Left lung (tissue), 4 donors: ENCODE measurements at regions not wholly inside any gene's neighbourhood (a gene's known extent, or its start where the extent isn't known, plus 50 kb on each side); places are given as distances from the start of the nearest gene placed in this dataset.

ENCODE experiments used
- ATAC-seq: fragments of 200-7000 bp; cut with Tn5 transposase; one replicate; pipeline ENCODE4 v1.9.1; 2020; ENCODE audit warnings: moderate library complexity
- DNase-seq, 4 donors: peaks; one replicate each; pipeline ENCODE4 v3.0.0-alpha.2; 2013 to 2020
- H3K27ac ChIP-seq, 2 donors: fragments of 200-600 bp; sonication (generic) in 1 of 2; one replicate each; pipeline versions ENCODE4 v1.5.0 to v1.8.0; 2020 to 2021
- H3K27me3 ChIP-seq, 2 donors: fragments of 200-600 bp; sonication (generic) in 1 of 2; one replicate each; pipeline versions ENCODE4 v1.5.0 to v1.8.0; 2020 to 2021
- H3K36me3 ChIP-seq, 2 donors: fragments of 200-600 bp; sonication (generic) in 1 of 2; one replicate each; pipeline versions ENCODE4 v1.5.0 to v1.8.0; 2020 to 2021
- H3K4me1 ChIP-seq, 2 donors: fragments of 200-600 bp; one replicate each; pipeline ENCODE4 v1.8.0; 2021
- H3K4me3 ChIP-seq, 2 donors: fragments of 200-600 bp; sonication (generic) in 1 of 2; one replicate each; pipeline versions ENCODE4 v1.5.0 to v1.8.0; 2020 to 2021; ENCODE audit warnings: mild to moderate bottlenecking in 1 of 2
- H3K9me3 ChIP-seq, 2 donors: fragments of 200-600 bp; sonication (generic) in 1 of 2; one replicate each; pipeline versions ENCODE4 v1.5.0 to v1.8.0; 2020 to 2021
- intact Hi-C, 2 donors: fragments of 100-400 bp; cut with DNase I; formaldehyde crosslinking; loops; one replicate each; pipeline versions ENCODE4 v1.11.2 to v1.14.2; 2022
- TF ChIP-seq, protein P1 (sequence below), 2 donors: fragments of 200-600 bp; sonication (generic) in 1 of 2; IDR thresholded peaks; one replicate each; pipeline versions ENCODE4 v1.5.0 to v1.8.0; 2021; ENCODE audit warnings: antibody characterized with exemption in 2 of 2
- donor health status: DM: no; HTN: yes; CAD: no.
- donor health status: DM: no; HTN: no; CAD: no.

DNA sequence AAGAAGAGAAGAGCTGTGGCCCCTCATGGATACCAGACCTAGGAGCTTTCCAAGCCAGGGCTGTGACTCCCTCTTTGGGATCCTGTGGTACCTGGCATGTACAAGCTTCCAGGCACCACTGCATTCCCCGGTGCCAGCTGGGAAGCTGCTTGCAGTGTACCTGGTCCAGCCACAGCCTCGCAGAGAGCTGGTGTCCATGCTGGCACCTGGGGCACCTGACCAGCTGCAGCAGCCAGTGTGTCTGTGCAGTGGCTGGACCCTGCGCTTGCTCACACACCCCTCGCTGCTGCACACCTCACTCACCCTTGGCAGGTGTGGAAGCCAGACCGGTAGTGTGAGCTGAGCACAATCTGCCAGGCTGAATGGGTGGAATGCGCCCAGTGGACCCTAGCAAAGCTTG is 190.9 kb upstream of the MAN1A1 start:
- intact Hi-C loops = no loop called here
- no peak for ATAC-seq
- Histone ChIP-seq H3K9me3 (no peaks in the 10 kb centered on the region), H3K27me3 (no peaks in the 10 kb centered on the region), H3K27ac (no peak overlapping the region), H3K4me3 (no peak overlapping the region), H3K36me3 (no peaks in the 10 kb centered on the region), H3K4me1 (no peaks in the 10 kb centered on the region)
- DNase-seq = peak in 1 of 4 donors; percentile 69
- TF ChIP-seq, protein P1, sequence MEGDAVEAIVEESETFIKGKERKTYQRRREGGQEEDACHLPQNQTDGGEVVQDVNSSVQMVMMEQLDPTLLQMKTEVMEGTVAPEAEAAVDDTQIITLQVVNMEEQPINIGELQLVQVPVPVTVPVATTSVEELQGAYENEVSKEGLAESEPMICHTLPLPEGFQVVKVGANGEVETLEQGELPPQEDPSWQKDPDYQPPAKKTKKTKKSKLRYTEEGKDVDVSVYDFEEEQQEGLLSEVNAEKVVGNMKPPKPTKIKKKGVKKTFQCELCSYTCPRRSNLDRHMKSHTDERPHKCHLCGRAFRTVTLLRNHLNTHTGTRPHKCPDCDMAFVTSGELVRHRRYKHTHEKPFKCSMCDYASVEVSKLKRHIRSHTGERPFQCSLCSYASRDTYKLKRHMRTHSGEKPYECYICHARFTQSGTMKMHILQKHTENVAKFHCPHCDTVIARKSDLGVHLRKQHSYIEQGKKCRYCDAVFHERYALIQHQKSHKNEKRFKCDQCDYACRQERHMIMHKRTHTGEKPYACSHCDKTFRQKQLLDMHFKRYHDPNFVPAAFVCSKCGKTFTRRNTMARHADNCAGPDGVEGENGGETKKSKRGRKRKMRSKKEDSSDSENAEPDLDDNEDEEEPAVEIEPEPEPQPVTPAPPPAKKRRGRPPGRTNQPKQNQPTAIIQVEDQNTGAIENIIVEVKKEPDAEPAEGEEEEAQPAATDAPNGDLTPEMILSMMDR (IDR thresholded peaks at IDR 0.05) = no peak

DNA sequence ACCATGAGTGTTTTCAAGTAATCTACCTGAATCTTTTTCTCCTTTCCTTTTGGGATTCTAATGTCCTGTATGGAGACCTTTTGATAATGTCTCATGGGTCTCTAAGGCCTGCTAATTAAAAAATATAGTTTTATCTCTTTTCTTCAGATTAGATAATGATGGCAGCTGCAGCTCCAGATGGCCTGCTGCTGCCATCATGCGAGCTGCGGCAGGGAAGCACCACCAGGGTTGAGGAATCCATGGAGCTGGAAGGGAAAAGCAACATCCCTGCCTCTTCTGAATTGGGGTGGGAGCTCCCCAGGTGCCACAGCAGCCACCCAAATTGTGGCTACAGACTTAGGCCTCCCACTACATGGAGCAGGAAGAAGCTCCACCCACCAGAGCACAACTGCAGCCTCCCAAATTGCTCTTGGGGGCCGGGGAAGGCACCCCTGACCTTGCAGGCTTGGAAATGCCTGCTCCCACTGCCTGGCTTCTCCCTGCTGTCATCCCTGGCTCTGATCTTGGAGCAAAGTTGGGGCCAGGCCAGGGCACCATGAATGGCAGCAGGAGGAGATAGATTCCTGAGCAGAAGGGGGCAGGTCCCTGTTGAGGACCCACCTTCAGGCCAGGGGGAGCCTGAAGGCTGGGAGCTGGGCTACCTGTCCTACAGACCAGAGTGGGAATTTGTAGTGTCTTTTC is 189.6 kb upstream of the MAN1A1 start:
- intact Hi-C loops = no loop called here

DNA sequence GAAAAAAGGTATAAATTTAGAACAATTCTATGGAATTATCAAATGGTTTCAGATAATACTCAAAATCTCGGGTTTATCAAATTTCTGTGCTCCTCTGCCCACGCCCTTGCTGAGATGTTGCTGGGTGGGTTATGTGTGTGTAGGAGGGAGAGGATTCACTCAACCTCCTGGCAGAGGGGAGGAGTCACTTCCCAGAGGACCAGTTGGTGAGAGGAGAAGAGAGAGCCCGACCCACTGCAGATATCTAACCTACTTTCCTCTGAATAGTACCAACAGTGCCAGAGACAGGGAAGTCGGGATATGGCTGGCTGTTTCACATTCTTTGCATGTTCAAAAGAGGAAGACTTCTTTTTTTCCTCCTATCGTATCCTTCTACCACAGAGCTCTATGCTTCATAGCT is 187.1 kb upstream of the MAN1A1 start:
- H3K9me3 ChIP-seq = no peaks in the 10 kb centered on the region
- intact Hi-C loops = no loop called here
- H3K36me3 ChIP-seq = no peaks in the 10 kb centered on the region
- H3K4me1 ChIP-seq = peaks cover 0 to 6% of the 10 kb centered on the region in 2 donors
- TF ChIP-seq, protein P1 (IDR thresholded peaks at IDR 0.05) = no peak
- ATAC-seq = no peak
- no peak for DNase-seq
- H3K4me3 ChIP-seq = no peak overlapping the region
- H3K27me3 ChIP-seq = no peaks in the 10 kb centered on the region
- no peak overlapping the region for H3K27ac ChIP-seq

More for the DNA sequence above, 189.6 kb upstream of the MAN1A1 start:
- H3K4me1 ChIP-seq = no peaks in the 10 kb centered on the region
- no peaks in the 10 kb centered on the region for H3K9me3 ChIP-seq
- H3K27ac ChIP-seq = no peak overlapping the region
- H3K4me3 ChIP-seq = no peak overlapping the region
- TF ChIP-seq, protein P1 (IDR thresholded peaks at IDR 0.05) = no peak
- H3K27me3 ChIP-seq = no peaks in the 10 kb centered on the region
- DNase-seq (peak in 1 of 4 donors; percentile 31), ATAC-seq (no peak)
- no peaks in the 10 kb centered on the region for H3K36me3 ChIP-seq

- H3K4me3 ChIP-seq = no peak overlapping the region
- no peak overlapping the region for H3K27ac ChIP-seq
- H3K27me3 ChIP-seq = no peaks in the 10 kb centered on the region
- H3K36me3 ChIP-seq = no peaks in the 10 kb centered on the region
- DNase-seq (no peak), ATAC-seq (no peak)
- TF ChIP-seq, protein P1 (IDR thresholded peaks at IDR 0.05) = no peak
- intact Hi-C loops = no loop called here
- H3K4me1 ChIP-seq = peaks cover 0 to 6% of the 10 kb centered on the region in 2 donors
- H3K9me3 ChIP-seq = no peaks in the 10 kb centered on the region
Measured at GRCh38 chr6:119535332-119535731, 185.8 kb upstream of the MAN1A1 start.

- Histone ChIP-seq H3K4me3 (no peak overlapping the region), H3K27ac (no peak overlapping the region), H3K36me3 (no peaks in the 10 kb centered on the region), H3K27me3 (no peaks in the 10 kb centered on the region), H3K9me3 (no peaks in the 10 kb centered on the region), H3K4me1 (peaks cover 0 to 6% of the 10 kb centered on the region in 2 donors)
- DNase-seq = no peak
- TF ChIP-seq, protein P1 (IDR thresholded peaks at IDR 0.05) = no peak
- ATAC-seq = peak; percentile 45
- intact Hi-C loops = no loop called here
Measured at GRCh38 chr6:119533603-119534279, 184.2 kb upstream of the MAN1A1 start.
